BJ (cell line): ENCODE measurements at regions not wholly inside any gene's neighbourhood (a gene's known extent, or its start where the extent isn't known, plus 50 kb on each side); places are given as distances from the start of the nearest gene placed in this dataset.

Experiments
- CTCF ChIA-PET: fragments of 350-600 bp; formaldehyde crosslinking; extraction: SDS; loops from one replicate; lab custom pipeline; 2021; ENCODE audit warnings: antibody characterized with exemption, inconsistent platforms; lab: Yijun Ruan, JAX
- POLR2A ChIA-PET: fragments of 300-600 bp; sonication (Branson Sonifier 250); formaldehyde crosslinking; extraction: SDS; loops from one replicate; lab custom pipeline; 2021; ENCODE audit warnings: antibody characterized with exemption; lab: Charles Lee
- DNase-seq: peaks from one replicate; pipeline ENCODE4 v3.0.0-alpha.2; 2011; ENCODE audit warnings: low read depth
- H3K27me3 ChIP-seq: 2 replicates; pipeline ENCODE4 v1.6.0; 2011; ENCODE audit warnings: low read length; ENCODE audit not compliant: control insufficient read depth, insufficient read depth
- H3K36me3 ChIP-seq: 2 replicates; pipeline ENCODE4 v1.5.1; 2011; ENCODE audit warnings: low read length; ENCODE audit not compliant: control insufficient read depth, insufficient read depth
- H3K4me3 ChIP-seq: 2 replicates; pipeline ENCODE4 v1.5.1; 2011; ENCODE audit warnings: low read depth, mild to moderate bottlenecking, control low read depth, low read length
- CTCF ChIP-seq: IDR thresholded peaks from 2 replicates; pipeline ENCODE4 v1.5.1; 2011; ENCODE audit warnings: low read depth, mild to moderate bottlenecking, control low read depth, inconsistent platforms, low read length, moderate library complexity; ENCODE audit not compliant: insufficient read depth

- H3K27me3 ChIP-seq = no peaks in the 10 kb centered on the region
- DNase-seq = no peak
- TF ChIP-seq CTCF = no peak
- H3K36me3 ChIP-seq = no peaks in the 10 kb centered on the region
- ChIA-PET POLR2A (no interaction called here), CTCF (interaction anchor here (1.1 to 1.2 kb wide), 2 partner anchors 8 to 12 kb away, joined by 3 read pairs; no protein-coding TSS in a partner anchor)
- H3K4me3 ChIP-seq = no peak overlapping the region
Observed at GRCh38 chr9:80158554-80159170, 586.9 kb downstream of the TLE4 start.

GRCh38 chr9:80158131-80158530 lies 586.4 kb downstream of the TLE4 start:
- Histone ChIP-seq H3K36me3 (no peaks in the 10 kb centered on the region), H3K27me3 (no peaks in the 10 kb centered on the region), H3K4me3 (no peak overlapping the region)
- CTCF ChIA-PET = interaction anchor here (1.2 kb wide), 2 partner anchors 9 to 17 kb away, joined by 3 read pairs; no protein-coding TSS in a partner anchor
- DNase-seq = no peak
- TF ChIP-seq CTCF = no peak
- POLR2A ChIA-PET = no interaction called here

GRCh38 chr9:80157561-80157983 lies 585.8 kb downstream of the TLE4 start:
- Histone ChIP-seq H3K4me3 (no peak overlapping the region), H3K36me3 (no peaks in the 10 kb centered on the region), H3K27me3 (no peaks in the 10 kb centered on the region)
- peak; percentile 55 for DNase-seq
- ChIA-PET POLR2A (no interaction called here), CTCF (interaction anchor here (1.2 kb wide), 2 partner anchors 9 to 18 kb away, joined by 3 read pairs; no protein-coding TSS in a partner anchor)
- TF ChIP-seq CTCF = no peak

GRCh38 chr9:80156756-80157472 lies 585.1 kb downstream of the TLE4 start:
- DNase-seq = no peak
- CTCF ChIA-PET = interaction anchor here (1.2 kb wide), 1 partner anchor 18 kb away, joined by 3 read pairs; no protein-coding TSS in a partner anchor
- H3K4me3 ChIP-seq = no peak overlapping the region
- no peaks in the 10 kb centered on the region for H3K27me3 ChIP-seq
- POLR2A ChIA-PET = no interaction called here
- H3K36me3 ChIP-seq = no peaks in the 10 kb centered on the region
- TF ChIP-seq CTCF = no peak

GRCh38 chr9:80156262-80156661 lies 584.5 kb downstream of the TLE4 start:
- Histone ChIP-seq H3K36me3 (no peaks in the 10 kb centered on the region), H3K27me3 (no peaks in the 10 kb centered on the region), H3K4me3 (no peak overlapping the region)
- CTCF ChIA-PET = no interaction called here
- POLR2A ChIA-PET = no interaction called here
- TF ChIP-seq CTCF = no peak
- DNase-seq = no peak
